CD4-positive, alpha-beta memory T cell (primary cell): ENCODE measurements at regions not wholly inside any gene's neighbourhood (a gene's known extent, or its start where the extent isn't known, plus 50 kb on each side); places are given as distances from the start of the nearest gene placed in this dataset.

Source experiments
- CTCF ChIA-PET: fragments of 350-600 bp; sonication (Branson Sonifier 250); formaldehyde crosslinking; loops from one replicate; lab custom pipeline; 2021; ENCODE audit warnings: inconsistent platforms; ENCODE audit not compliant: partially characterized antibody; lab: Charles Lee
- POLR2A ChIA-PET: fragments of 350-600 bp; sonication (Branson Sonifier 250); formaldehyde crosslinking; loops from one replicate; lab custom pipeline; 2021; ENCODE audit not compliant: partially characterized antibody; lab: Charles Lee
- DNase-seq, 5 donors: peaks; one replicate each; pipeline versions ENCODE4 v3.0.0 to v3.0.0-alpha.2; 2020 to 2022; ENCODE audit warnings: mixed read lengths in 1 of 5
- H3K27ac ChIP-seq: one replicate; pipeline ENCODE4 v1.7.0; 2013; ENCODE audit warnings: low read depth, low read length
- H3K27me3 ChIP-seq: 2 replicates; pipeline ENCODE4 v1.7.0; 2013; ENCODE audit warnings: mild to moderate bottlenecking, low read length, moderate library complexity; ENCODE audit not compliant: insufficient read depth
- H3K36me3 ChIP-seq: 2 replicates; pipeline ENCODE4 v1.7.0; 2013; ENCODE audit warnings: mild to moderate bottlenecking, low read length, moderate library complexity; ENCODE audit not compliant: insufficient read depth
- H3K4me1 ChIP-seq: 2 replicates; pipeline ENCODE4 v1.7.0; 2013; ENCODE audit warnings: mild to moderate bottlenecking, low read length, moderate library complexity; ENCODE audit not compliant: insufficient read depth
- H3K4me3 ChIP-seq, 2 donors: one replicate each; pipeline ENCODE4 v1.7.0; 2013; ENCODE audit warnings: low read length in 2 of 2, mild to moderate bottlenecking in 1 of 2
- H3K9me3 ChIP-seq, 2 donors: one replicate each; pipeline ENCODE4 v1.7.0; 2013; ENCODE audit warnings: low read length in 2 of 2, control low read depth in 1 of 2; ENCODE audit not compliant: control insufficient read depth in 1 of 2
- H3K27ac Mint-ChIP-seq, 7 donors: one replicate each; pipeline ENCODE4 v1.8.0; 2020 to 2021; ENCODE audit warnings: mixed read lengths in 7 of 7, mild to moderate bottlenecking in 6 of 7, inconsistent platforms in 3 of 7, moderate library complexity in 3 of 7
- H3K27me3 Mint-ChIP-seq, 2 donors: one replicate each; pipeline ENCODE4 v1.8.0; 2020 to 2021; ENCODE audit warnings: mixed read lengths in 2 of 2
- H3K36me3 Mint-ChIP-seq, 2 donors: one replicate each; pipeline ENCODE4 v1.8.0; 2020 to 2021; ENCODE audit warnings: mixed read lengths in 2 of 2, inconsistent platforms in 1 of 2, mild to moderate bottlenecking in 1 of 2
- H3K4me1 Mint-ChIP-seq, 4 donors: one replicate each; pipeline ENCODE4 v1.8.0; 2020 to 2021; ENCODE audit warnings: mixed read lengths in 4 of 4, mild to moderate bottlenecking in 1 of 4
- H3K4me3 Mint-ChIP-seq, 8 donors: one replicate each; pipeline ENCODE4 v1.8.0; 2020 to 2021; ENCODE audit warnings: mixed read lengths in 8 of 8, mild to moderate bottlenecking in 7 of 8, moderate library complexity in 6 of 8, inconsistent platforms in 3 of 8
- H3K9me3 Mint-ChIP-seq, 8 donors: one replicate each; pipeline ENCODE4 v1.8.0; 2020 to 2021; ENCODE audit warnings: mixed read lengths in 8 of 8, mild to moderate bottlenecking in 5 of 8, inconsistent platforms in 3 of 8, moderate library complexity in 1 of 8
- intact Hi-C: fragments of 100-400 bp; cut with micrococcal nuclease; formaldehyde crosslinking; loops from one replicate; pipeline ENCODE4 v1.15.1; 2023

DNA sequence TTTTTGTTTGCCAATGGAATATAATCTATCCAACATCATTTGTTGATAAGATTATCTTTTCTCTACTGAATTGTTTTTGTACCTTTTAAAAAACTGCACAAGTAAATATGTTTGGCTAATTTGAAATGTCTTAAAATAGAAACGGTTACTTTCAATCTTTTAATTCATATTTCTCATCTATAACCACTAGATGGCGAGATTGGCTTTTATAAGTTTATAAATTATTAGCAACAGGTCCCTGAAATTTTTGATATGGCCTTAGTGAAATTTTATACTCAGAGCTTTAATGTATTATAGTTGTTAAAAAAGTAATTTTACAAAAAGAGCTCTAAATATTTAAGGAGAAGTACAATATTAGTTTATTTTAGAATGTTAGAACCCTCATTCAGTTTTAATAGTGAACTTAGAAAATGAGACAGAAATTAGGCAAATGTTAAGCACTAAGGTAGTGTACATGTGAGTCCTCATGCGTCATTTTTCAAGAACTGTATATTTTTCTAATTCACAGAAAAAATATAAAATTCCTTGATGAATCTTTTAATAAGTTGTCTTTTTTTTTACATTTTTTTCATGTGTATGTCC, 592.5 kb downstream of the ARL4A start:
- no peaks in the 10 kb centered on the region for H3K36me3 Mint-ChIP-seq
- intact Hi-C loops: loop anchor here (1.0 to 10.0 kb wide), 3 partner anchors 375 to 1411 kb away; no protein-coding TSS in a partner anchor
- ChIA-PET CTCF (interaction anchor here (1.0 to 4.2 kb wide), 4 partner anchors 13 to 1412 kb away, joined by 4 to 49 read pairs (median 10); no protein-coding TSS in a partner anchor), POLR2A (no interaction called here)
- H3K36me3 ChIP-seq: no peaks in the 10 kb centered on the region
- H3K4me3 ChIP-seq: no peak overlapping the region
- no peak overlapping the region for H3K4me3 Mint-ChIP-seq
- no peaks in the 10 kb centered on the region for H3K9me3 Mint-ChIP-seq
- no peaks in the 10 kb centered on the region for H3K9me3 ChIP-seq
- H3K4me1 ChIP-seq: no peaks in the 10 kb centered on the region
- no peaks in the 10 kb centered on the region for H3K27me3 ChIP-seq
- H3K4me1 Mint-ChIP-seq: no peaks in the 10 kb centered on the region
- H3K27me3 Mint-ChIP-seq: peaks cover 2 to 4% of the 10 kb centered on the region in 2 donors
- H3K27ac ChIP-seq: no peak overlapping the region
- DNase-seq: peak in 4 of 5 donors; percentile 6 to 36 (median 26)
- H3K27ac Mint-ChIP-seq: no peak overlapping the region

DNA sequence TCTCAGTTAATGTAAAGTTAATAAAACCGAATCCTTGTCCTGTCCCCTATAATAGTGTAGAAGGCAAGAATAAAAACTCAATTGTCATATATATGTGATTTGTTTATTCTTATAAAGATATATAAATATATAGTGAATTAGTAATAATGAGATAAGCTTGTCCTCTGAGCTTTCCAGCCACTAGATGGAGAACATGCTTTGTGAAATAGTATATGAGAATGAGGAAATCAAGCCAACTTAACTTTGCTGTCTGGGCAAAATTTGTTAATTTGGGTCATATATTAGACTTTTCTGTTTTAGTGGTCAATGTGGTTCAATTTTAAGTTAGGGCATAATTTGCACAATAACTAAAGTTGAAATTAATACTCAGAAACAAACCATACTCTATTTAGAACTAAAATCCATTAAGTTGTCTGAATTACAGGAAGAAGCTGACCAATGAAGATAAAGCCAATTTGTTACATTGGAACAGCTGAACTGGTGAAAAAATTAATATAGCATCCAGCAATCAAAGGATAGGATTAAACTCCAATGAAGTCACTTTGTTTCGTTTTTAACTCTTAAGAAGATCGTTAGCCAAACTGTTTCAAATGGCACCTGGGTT, 595.0 kb downstream of the ARL4A start:
- H3K36me3 ChIP-seq: no peaks in the 10 kb centered on the region
- ChIA-PET CTCF (interaction anchor here (1.6 to 4.2 kb wide), 6 partner anchors 8 to 1409 kb away, joined by 5 to 49 read pairs (median 10); partner anchors contain the start of gene ARL4A), POLR2A (no interaction called here)
- no peaks in the 10 kb centered on the region for H3K9me3 ChIP-seq
- H3K27ac ChIP-seq: no peak overlapping the region
- H3K4me1 Mint-ChIP-seq: no peaks in the 10 kb centered on the region
- H3K27ac Mint-ChIP-seq: no peak overlapping the region
- H3K4me3 ChIP-seq: no peak overlapping the region
- peaks cover 3 to 7% of the 10 kb centered on the region in 2 donors for H3K27me3 Mint-ChIP-seq
- peaks cover 0 to 1% (median 0%) of the 10 kb centered on the region in 8 donors for H3K9me3 Mint-ChIP-seq
- H3K36me3 Mint-ChIP-seq: no peaks in the 10 kb centered on the region
- no peak for DNase-seq
- no peak overlapping the region for H3K4me3 Mint-ChIP-seq
- intact Hi-C loops: loop anchor here (10.0 kb wide), 1 partner anchor 372 kb away; no protein-coding TSS in a partner anchor
- no peaks in the 10 kb centered on the region for H3K4me1 ChIP-seq
- no peaks in the 10 kb centered on the region for H3K27me3 ChIP-seq

DNA sequence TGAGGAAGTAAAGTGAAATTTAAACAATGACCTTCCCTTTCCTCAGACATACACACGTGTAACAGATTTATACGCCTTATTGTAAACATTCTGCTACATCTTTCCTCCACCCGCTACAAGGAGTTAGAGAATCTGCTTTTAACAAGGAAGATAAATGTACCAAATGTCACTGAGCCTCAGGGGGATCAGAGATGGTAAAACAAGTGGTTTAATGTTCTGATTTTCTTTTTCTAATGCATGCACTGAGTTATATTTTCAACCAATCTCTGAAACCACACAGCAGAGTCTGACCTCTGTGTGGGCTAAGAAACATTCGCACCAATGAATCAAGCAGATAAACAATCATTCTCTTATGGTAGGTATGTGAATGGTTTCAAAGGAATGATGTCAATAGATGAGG, 599.5 kb downstream of the ARL4A start:
- Mint-ChIP-seq H3K9me3 (peaks cover 0 to 1% (median 0%) of the 10 kb centered on the region in 8 donors), H3K4me3 (no peak overlapping the region), H3K36me3 (no peaks in the 10 kb centered on the region), H3K27ac (no peak overlapping the region), H3K27me3 (peaks cover 3% of the 10 kb centered on the region in 2 donors), H3K4me1 (no peaks in the 10 kb centered on the region)
- POLR2A ChIA-PET: no interaction called here
- CTCF ChIA-PET: no interaction called here
- H3K4me1 ChIP-seq: no peaks in the 10 kb centered on the region
- no peak for DNase-seq
- no peaks in the 10 kb centered on the region for H3K36me3 ChIP-seq
- no peak overlapping the region for H3K4me3 ChIP-seq
- intact Hi-C loops: loop anchor here (10.0 kb wide), 1 partner anchor 368 kb away; no protein-coding TSS in a partner anchor
- H3K27ac ChIP-seq: no peak overlapping the region
- H3K27me3 ChIP-seq: no peaks in the 10 kb centered on the region
- H3K9me3 ChIP-seq: no peaks in the 10 kb centered on the region

DNA sequence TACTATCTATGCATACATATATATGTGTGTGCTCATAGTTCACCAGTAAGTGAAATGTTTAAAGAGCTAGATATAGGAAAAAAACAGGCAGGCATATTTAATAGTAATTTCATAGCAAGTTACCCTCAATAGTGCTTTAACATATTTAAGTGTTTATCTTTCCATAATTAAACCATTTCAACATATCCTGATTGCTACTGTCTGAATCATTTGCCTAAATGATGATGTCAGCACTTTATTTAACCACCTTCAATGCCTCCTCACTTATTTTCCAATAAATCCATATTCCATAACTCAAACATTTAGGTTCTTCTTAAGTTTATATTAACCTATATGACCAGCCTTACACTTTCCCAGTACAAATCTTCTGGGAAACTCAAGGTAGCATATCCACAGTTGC, 601.1 kb downstream of the ARL4A start:
- Histone ChIP-seq H3K36me3 (no peaks in the 10 kb centered on the region), H3K4me3 (no peak overlapping the region), H3K27me3 (no peaks in the 10 kb centered on the region), H3K27ac (no peak overlapping the region), H3K9me3 (no peaks in the 10 kb centered on the region), H3K4me1 (no peaks in the 10 kb centered on the region)
- intact Hi-C loops: loop anchor here (10.0 kb wide), 1 partner anchor 366 kb away; no protein-coding TSS in a partner anchor
- H3K36me3 Mint-ChIP-seq: no peaks in the 10 kb centered on the region
- POLR2A ChIA-PET: no interaction called here
- CTCF ChIA-PET: no interaction called here
- no peak overlapping the region for H3K27ac Mint-ChIP-seq
- DNase-seq: no peak
- H3K4me1 Mint-ChIP-seq: no peaks in the 10 kb centered on the region
- H3K9me3 Mint-ChIP-seq: peaks cover 0 to 1% (median 0%) of the 10 kb centered on the region in 8 donors
- peaks cover 3% of the 10 kb centered on the region in 2 donors for H3K27me3 Mint-ChIP-seq
- no peak overlapping the region for H3K4me3 Mint-ChIP-seq

DNA sequence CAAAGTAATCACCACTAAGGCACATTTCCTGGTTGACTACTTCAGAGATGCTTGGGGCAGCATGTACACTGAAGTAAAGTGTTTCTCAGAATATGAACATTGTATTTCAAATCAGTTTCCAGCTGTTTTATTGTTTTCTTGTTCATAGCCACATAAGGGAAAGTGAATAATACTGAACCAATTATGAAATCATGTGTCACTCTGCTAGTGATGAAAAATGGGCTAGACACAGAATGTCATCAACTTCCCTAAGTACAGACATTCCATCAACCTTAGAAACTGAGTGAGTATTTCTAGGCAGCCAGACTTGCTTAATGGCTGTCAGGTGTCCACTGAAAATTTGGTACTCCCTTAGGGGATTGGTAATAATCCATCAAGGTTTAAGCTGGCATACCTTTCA, 603.5 kb downstream of the ARL4A start:
- H3K36me3 ChIP-seq: no peaks in the 10 kb centered on the region
- no peaks in the 10 kb centered on the region for H3K4me1 ChIP-seq
- Mint-ChIP-seq H3K27ac (no peak overlapping the region), H3K36me3 (no peaks in the 10 kb centered on the region), H3K9me3 (peaks cover 0 to 1% (median 0%) of the 10 kb centered on the region in 8 donors), H3K4me1 (no peaks in the 10 kb centered on the region), H3K27me3 (peaks cover 0 to 3% of the 10 kb centered on the region in 2 donors), H3K4me3 (no peak overlapping the region)
- no peaks in the 10 kb centered on the region for H3K27me3 ChIP-seq
- no peak overlapping the region for H3K27ac ChIP-seq
- H3K9me3 ChIP-seq: no peaks in the 10 kb centered on the region
- intact Hi-C loops: no loop called here
- no peak overlapping the region for H3K4me3 ChIP-seq
- CTCF ChIA-PET: interaction anchor here (1.5 to 2.0 kb wide), 2 partner anchors 9 to 13 kb away, joined by 3 to 5 read pairs; no protein-coding TSS in a partner anchor
- DNase-seq: no peak
- POLR2A ChIA-PET: no interaction called here

DNA sequence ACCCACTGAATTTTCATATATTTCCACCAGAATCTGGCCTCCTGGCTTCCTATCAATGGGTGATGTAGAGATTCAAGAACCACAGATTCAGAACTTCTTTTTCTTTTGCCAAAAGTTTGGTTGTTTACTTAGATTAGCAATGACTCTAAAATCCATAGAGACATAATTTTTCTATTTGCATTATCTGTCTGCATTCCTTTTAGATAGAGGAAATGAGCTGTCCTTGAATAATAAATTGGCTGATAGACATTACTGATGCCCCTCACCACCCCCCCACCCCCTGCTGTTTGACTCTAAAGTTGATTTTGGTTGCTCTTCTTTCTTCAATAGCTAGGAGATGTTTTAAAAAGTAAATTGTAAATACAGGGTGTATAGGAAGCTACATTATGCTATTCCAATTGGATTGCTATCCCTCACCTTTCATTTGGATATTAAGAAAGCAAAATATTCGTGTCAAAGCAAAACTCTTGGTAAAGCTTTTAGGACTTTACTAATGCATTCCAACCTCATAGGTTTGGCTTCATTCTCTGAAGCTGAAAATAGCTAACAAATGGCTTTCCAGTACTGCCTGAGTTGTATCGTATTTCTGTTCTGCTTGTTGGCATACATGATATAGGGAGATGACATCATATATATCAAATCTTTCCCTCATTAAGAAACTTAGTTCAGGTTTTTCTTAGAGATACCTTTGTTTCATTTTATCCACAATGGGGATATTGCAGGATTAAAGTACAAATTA, 606.0 kb downstream of the ARL4A start:
- CTCF ChIA-PET: no interaction called here
- peaks cover 0 to 3% of the 10 kb centered on the region in 2 donors for H3K27me3 Mint-ChIP-seq

DNA sequence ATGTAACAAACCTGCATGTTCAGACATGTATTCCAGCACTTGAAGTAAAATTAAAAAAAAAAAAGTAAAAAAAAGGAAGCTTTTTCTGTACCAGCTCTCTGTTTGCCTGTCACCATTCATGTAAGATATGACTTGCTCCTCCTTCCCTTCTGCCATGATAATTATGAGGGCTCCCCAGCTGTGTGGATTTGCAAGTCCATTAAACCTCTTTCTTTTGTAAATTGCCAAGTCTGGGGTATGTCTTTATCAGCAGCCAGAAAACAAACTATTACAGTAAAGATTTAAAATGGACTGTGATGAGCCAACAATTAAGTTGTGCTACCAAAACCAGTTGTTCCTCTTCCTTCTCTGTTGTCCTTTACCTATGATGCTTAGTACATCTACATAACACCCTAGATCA, 619.6 kb downstream of the ARL4A start:
- Histone ChIP-seq H3K4me1 (no peaks in the 10 kb centered on the region), H3K36me3 (no peaks in the 10 kb centered on the region), H3K9me3 (no peaks in the 10 kb centered on the region), H3K4me3 (no peak overlapping the region), H3K27me3 (no peaks in the 10 kb centered on the region), H3K27ac (no peak overlapping the region)
- ChIA-PET POLR2A (no interaction called here), CTCF (no interaction called here)
- no peaks in the 10 kb centered on the region for H3K36me3 Mint-ChIP-seq
- no peaks in the 10 kb centered on the region for H3K4me1 Mint-ChIP-seq
- no peak overlapping the region for H3K27ac Mint-ChIP-seq
- no peak for DNase-seq
- intact Hi-C loops: no loop called here
- no peak overlapping the region for H3K4me3 Mint-ChIP-seq
- no peaks in the 10 kb centered on the region for H3K27me3 Mint-ChIP-seq
- H3K9me3 Mint-ChIP-seq: peaks cover 0 to 2% (median 0%) of the 10 kb centered on the region in 8 donors

More for the DNA sequence above, 606.0 kb downstream of the ARL4A start:
- H3K4me3 ChIP-seq: no peak overlapping the region
- intact Hi-C loops: no loop called here
- no peaks in the 10 kb centered on the region for H3K27me3 ChIP-seq
- no peaks in the 10 kb centered on the region for H3K4me1 Mint-ChIP-seq
- DNase-seq: no peak
- H3K36me3 ChIP-seq: no peaks in the 10 kb centered on the region
- no peak overlapping the region for H3K27ac Mint-ChIP-seq
- no peaks in the 10 kb centered on the region for H3K36me3 Mint-ChIP-seq
- H3K27ac ChIP-seq: no peak overlapping the region
- H3K4me1 ChIP-seq: no peaks in the 10 kb centered on the region
- no peak overlapping the region for H3K4me3 Mint-ChIP-seq
- no peaks in the 10 kb centered on the region for H3K9me3 ChIP-seq
- POLR2A ChIA-PET: no interaction called here
- H3K9me3 Mint-ChIP-seq: no peaks in the 10 kb centered on the region
